ENCODE measurements at regions not wholly inside any gene's neighbourhood (a gene's known extent, or its start where the extent isn't known, plus 50 kb on each side); places are given as distances from the start of the nearest gene placed in this dataset.

DNA sequence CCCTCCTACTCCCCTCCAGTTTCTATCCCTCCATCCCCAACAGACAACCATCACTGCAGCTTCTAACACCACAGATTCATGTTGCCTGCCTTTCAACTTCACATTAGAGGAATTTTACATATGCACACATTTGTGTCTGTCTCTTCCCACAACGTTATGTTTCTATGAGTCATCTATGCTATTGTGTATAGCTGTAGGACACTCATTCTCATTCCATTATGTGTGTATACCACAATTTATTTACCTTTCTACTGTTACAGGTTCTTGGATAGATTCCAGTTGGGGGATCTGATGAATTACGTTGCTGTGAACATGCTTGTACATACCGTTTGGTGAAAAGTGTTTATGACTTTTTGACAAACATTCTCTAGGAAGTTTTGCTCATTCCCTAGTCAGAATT, 58.8 kb upstream of the TRPC3 start:
- no peaks in the 10 kb centered on the region for H3K36me3 Mint-ChIP-seq
- H3K27me3 Mint-ChIP-seq, result peaks cover 16 to 23% (median 19%) of the 10 kb centered on the region in 3 donors
- no peaks in the 10 kb centered on the region for H3K4me1 Mint-ChIP-seq
- DNase-seq (no peak), ATAC-seq (ENCODE audit: low read depth in 2 of 2) (no peak)
- no peaks in the 10 kb centered on the region for H3K9me3 Mint-ChIP-seq
- H3K27ac Mint-ChIP-seq, result no peak overlapping the region
- H3K4me3 Mint-ChIP-seq, result no peak overlapping the region

DNA sequence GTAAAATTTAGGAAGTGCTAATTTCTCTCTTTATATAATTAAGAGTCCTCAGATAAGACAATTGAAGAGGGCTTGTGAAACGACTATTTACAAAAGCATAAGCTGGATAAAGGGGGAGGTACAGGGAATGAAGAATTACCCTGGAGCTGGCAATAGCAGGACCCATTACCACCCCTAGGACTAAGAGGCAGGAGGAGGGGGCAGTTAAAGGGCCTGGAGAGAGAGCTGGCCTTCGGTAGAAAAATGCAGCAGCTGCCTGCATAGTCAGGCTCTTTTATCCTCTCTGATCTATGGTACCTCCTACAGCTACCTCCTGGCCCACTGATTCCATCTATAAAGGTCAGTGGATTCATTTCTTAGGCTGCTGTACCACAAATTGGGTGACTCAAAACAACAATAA, 57.7 kb upstream of the TRPC3 start:
- no peak for ATAC-seq (ENCODE audit: low read depth in 2 of 2)
- no peaks in the 10 kb centered on the region for H3K4me1 Mint-ChIP-seq

DNA sequence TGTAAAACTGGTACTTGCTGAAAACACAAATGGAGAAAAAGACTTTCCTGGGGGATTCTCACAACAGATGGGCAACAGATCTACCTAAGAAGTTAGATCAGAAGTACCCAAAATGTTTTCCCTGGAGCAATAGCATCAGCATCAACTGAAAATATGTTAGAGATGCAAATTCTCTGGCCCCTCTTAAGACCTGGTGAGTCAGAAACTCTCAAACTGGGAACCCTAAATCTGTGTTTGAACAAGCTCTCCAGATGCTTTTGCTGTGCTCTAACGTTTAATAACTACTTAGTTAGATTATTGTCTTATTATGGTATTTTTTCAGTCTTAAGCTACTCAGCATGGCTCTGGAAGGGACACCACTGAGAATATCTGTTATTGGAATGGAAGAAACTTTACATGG, 55.2 kb upstream of the TRPC3 start:
- H3K4me1 Mint-ChIP-seq, result no peaks in the 10 kb centered on the region
- H3K9me3 Mint-ChIP-seq, result no peaks in the 10 kb centered on the region
- H3K4me3 Mint-ChIP-seq, result no peak overlapping the region
- DNase-seq, result no peak
- no peak overlapping the region for H3K27ac Mint-ChIP-seq
- no peak for ATAC-seq (ENCODE audit: low read depth in 2 of 2)
- H3K27me3 Mint-ChIP-seq, result peaks cover 20 to 30% (median 22%) of the 10 kb centered on the region in 3 donors
- H3K36me3 Mint-ChIP-seq, result no peaks in the 10 kb centered on the region

More for the DNA sequence above, 57.7 kb upstream of the TRPC3 start:
- Mint-ChIP-seq H3K9me3 (no peaks in the 10 kb centered on the region), H3K27ac (no peak overlapping the region), H3K36me3 (no peaks in the 10 kb centered on the region), H3K4me3 (no peak overlapping the region), H3K27me3 (peaks cover 16 to 23% (median 16%) of the 10 kb centered on the region in 3 donors)
- no peak for DNase-seq

DNA sequence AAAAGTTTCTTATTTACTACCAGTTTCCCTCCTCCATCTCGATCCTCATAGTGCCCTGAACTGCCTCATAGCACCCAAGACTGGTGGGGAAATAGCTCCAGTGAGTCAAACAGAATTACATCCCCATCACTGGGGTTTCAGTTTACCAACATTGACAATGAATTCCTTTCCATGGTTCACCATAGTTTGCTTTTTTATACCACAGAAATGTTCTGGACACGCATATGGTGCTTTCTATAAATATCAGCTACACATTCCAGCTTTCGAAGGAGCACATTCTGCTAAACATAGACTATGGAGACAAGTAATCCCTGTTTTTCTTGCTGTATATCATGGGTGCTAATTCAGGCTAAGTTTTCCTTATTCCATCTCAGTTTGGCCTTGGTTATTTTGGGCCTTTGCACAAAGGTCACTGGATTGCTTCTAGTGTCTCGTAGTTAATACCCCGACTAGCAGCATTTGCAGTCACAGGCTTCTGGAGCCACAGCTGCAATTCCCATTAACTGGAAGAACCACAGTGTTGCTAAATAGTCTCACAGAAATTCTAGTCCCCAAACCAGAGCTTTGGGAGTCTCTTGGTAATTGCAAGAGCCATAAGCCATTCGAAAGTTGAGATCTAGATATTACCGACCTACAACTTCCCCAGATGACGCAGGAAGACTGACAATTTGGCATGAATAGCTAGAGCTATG, 53.4 kb upstream of the TRPC3 start:
- no peak for DNase-seq
- no peak overlapping the region for H3K4me3 Mint-ChIP-seq
- H3K36me3 Mint-ChIP-seq, result no peaks in the 10 kb centered on the region
- H3K9me3 Mint-ChIP-seq, result no peaks in the 10 kb centered on the region
- H3K27ac Mint-ChIP-seq, result no peak overlapping the region
- no peak for ATAC-seq (ENCODE audit: low read depth in 2 of 2)
- peaks cover 17 to 21% (median 18%) of the 10 kb centered on the region in 3 donors for H3K27me3 Mint-ChIP-seq
- no peaks in the 10 kb centered on the region for H3K4me1 Mint-ChIP-seq

DNA sequence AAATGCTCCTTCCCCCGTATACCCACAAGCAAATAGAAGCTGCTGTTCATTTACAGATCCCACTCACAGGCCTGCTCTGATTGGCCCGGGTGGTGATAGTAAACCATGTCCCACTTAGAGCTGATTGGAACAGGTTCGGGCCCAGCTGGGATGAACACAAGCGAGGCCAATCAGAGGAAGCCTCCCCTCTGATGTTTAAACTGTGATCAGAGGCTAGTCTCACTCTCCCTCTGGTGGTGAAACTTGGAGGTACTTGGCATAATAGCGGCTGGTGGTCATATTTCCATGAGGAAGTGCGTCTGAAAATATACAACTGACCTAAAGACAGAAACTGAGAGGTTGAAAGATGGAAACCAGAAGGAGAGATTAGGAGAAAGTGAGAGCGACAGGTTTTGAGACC, 51.5 kb upstream of the TRPC3 start:
- peaks cover 10 to 15% (median 11%) of the 10 kb centered on the region in 3 donors for H3K27me3 Mint-ChIP-seq
- peak overlapping the region in 1 of 6 donors; percentile 62 for H3K27ac Mint-ChIP-seq
- H3K9me3 Mint-ChIP-seq, result no peaks in the 10 kb centered on the region
- H3K4me1 Mint-ChIP-seq, result no peaks in the 10 kb centered on the region
- H3K36me3 Mint-ChIP-seq, result no peaks in the 10 kb centered on the region
- H3K4me3 Mint-ChIP-seq, result no peak overlapping the region
- DNase-seq, result peak; percentile 39
- peak; percentile 42 to 70 for ATAC-seq (ENCODE audit: low read depth in 2 of 2)
